GM23338 (cell line): ENCODE measurements at regions not wholly inside any gene's neighbourhood (a gene's known extent, or its start where the extent isn't known, plus 50 kb on each side); places are given as distances from the start of the nearest gene placed in this dataset.

ENCODE experiments used
- ATAC-seq: fragments of 200-7000 bp; cut with Tn5 transposase; 3 replicates; pipeline ENCODE4 v1.9.1; 2020
- DNase-seq: peaks from one replicate; pipeline ENCODE4 v3.0.0-alpha.2; 2015; ENCODE audit warnings: low spot score
- H2AFZ ChIP-seq: fragments of 200-600 bp; sonication (generic); 2 replicates; pipeline ENCODE4 v1.8.0; 2016; ENCODE audit warnings: antibody characterized with exemption, mild to moderate bottlenecking, moderate library complexity
- H3F3A ChIP-seq: fragments of 200-600 bp; sonication (generic); replicated peaks from 2 replicates; pipeline ENCODE4 v1.8.0; 2017; ENCODE audit warnings: antibody characterized with exemption, mixed run types, low read depth
- H3K27ac ChIP-seq: fragments of 200-600 bp; sonication (generic); 2 replicates; pipeline ENCODE4 v1.6.1; 2016; ENCODE audit warnings: low read depth
- H3K27me3 ChIP-seq: fragments of 200-600 bp; sonication (generic); 2 replicates; pipeline ENCODE4 v1.8.0; 2016; ENCODE audit warnings: mild to moderate bottlenecking, mixed run types, moderate library complexity; ENCODE audit not compliant: insufficient read depth
- H3K36me3 ChIP-seq: fragments of 200-600 bp; sonication (generic); 2 replicates; pipeline ENCODE4 v1.8.0; 2016; ENCODE audit warnings: mild to moderate bottlenecking; ENCODE audit not compliant: insufficient read depth
- H3K4me1 ChIP-seq: fragments of 200-600 bp; sonication (generic); 2 replicates; pipeline ENCODE4 v1.8.0; 2016; ENCODE audit warnings: mild to moderate bottlenecking, moderate library complexity; ENCODE audit not compliant: insufficient read depth
- H3K4me2 ChIP-seq: fragments of 200-600 bp; sonication (generic); 2 replicates; pipeline ENCODE4 v1.7.1; 2017; ENCODE audit warnings: mixed run types
- H3K4me3 ChIP-seq: fragments of 200-600 bp; sonication (generic); 2 replicates; pipeline ENCODE4 v1.6.1; 2016; ENCODE audit warnings: mixed run types
- H3K79me2 ChIP-seq: fragments of 200-600 bp; sonication (generic); replicated peaks from 2 replicates; pipeline ENCODE4 v1.8.0; 2017; ENCODE audit warnings: mild to moderate bottlenecking; ENCODE audit not compliant: insufficient read depth
- H3K9me2 ChIP-seq: fragments of 200-600 bp; sonication (generic); 2 replicates; pipeline ENCODE4 v1.8.0; 2017; ENCODE audit not compliant: insufficient read depth
- H4K20me1 ChIP-seq: fragments of 200-600 bp; sonication (generic); replicated peaks from 2 replicates; pipeline ENCODE4 v1.8.0; 2017; ENCODE audit warnings: mild to moderate bottlenecking; ENCODE audit not compliant: insufficient read depth
- H3K27ac Mint-ChIP-seq: 2 replicates; pipeline ENCODE4 v1.8.0; 2020; ENCODE audit warnings: inconsistent platforms, mild to moderate bottlenecking, moderate library complexity, mixed read lengths
- H3K27me3 Mint-ChIP-seq: 3 replicates; pipeline ENCODE4 v1.8.0; 2022; ENCODE audit warnings: low read depth, mild to moderate bottlenecking, moderate library complexity, mixed read lengths, inconsistent platforms; ENCODE audit not compliant: insufficient read depth, poor library complexity
- H3K36me3 Mint-ChIP-seq: 3 replicates; pipeline ENCODE4 v1.8.0; 2021; ENCODE audit warnings: low read depth, mild to moderate bottlenecking, inconsistent platforms, moderate library complexity, mixed read lengths
- H3K4me1 Mint-ChIP-seq: 3 replicates; pipeline ENCODE4 v1.8.0; 2020; ENCODE audit warnings: mild to moderate bottlenecking, inconsistent platforms, mixed read lengths
- H3K4me3 Mint-ChIP-seq: 3 replicates; pipeline ENCODE4 v1.8.0; 2021; ENCODE audit warnings: moderate library complexity, mild to moderate bottlenecking, inconsistent platforms, mixed read lengths
- H3K9me3 Mint-ChIP-seq: 3 replicates; pipeline ENCODE4 v1.8.0; 2020; ENCODE audit warnings: moderate library complexity, mild to moderate bottlenecking, inconsistent platforms, mixed read lengths
- CREB1 ChIP-seq: fragments of 250-450 bp; sonication (Bioruptor Pico); IDR thresholded peaks from 2 replicates; pipeline ENCODE4 v1.5.0; 2020; ENCODE audit warnings: low read depth, mild to moderate bottlenecking, moderate library complexity
- EZH2 ChIP-seq: fragments of 200-600 bp; sonication (generic); IDR thresholded peaks from one replicate; pipeline ENCODE4 v1.8.0; 2017; ENCODE audit warnings: antibody characterized with exemption, mild to moderate bottlenecking, low read depth; ENCODE audit not compliant: unreplicated experiment
- EZH2phosphoT487 ChIP-seq: fragments of 200-600 bp; sonication (generic); IDR thresholded peaks from one replicate; pipeline ENCODE4 v1.8.1; 2018; ENCODE audit warnings: antibody characterized with exemption; ENCODE audit not compliant: unreplicated experiment
- JUNB ChIP-seq: IDR thresholded peaks from one replicate; pipeline ENCODE4 v1.6.1; 2016; ENCODE audit warnings: antibody characterized with exemption; ENCODE audit not compliant: unreplicated experiment
- NANOG ChIP-seq: IDR thresholded peaks from 2 replicates; pipeline ENCODE4 v1.6.1; 2016; ENCODE audit warnings: antibody characterized with exemption, borderline replicate concordance
- POLR2AphosphoS5 ChIP-seq: IDR thresholded peaks from 2 replicates; pipeline ENCODE4 v1.6.1; 2016; ENCODE audit warnings: antibody characterized with exemption, low read depth
- STAT1 ChIP-seq: IDR thresholded peaks from one replicate; pipeline ENCODE4 v1.6.1; 2016; ENCODE audit warnings: antibody characterized with exemption; ENCODE audit not compliant: unreplicated experiment
- ZNF114 ChIP-seq: fragments of 250-450 bp; sonication (Bioruptor Pico); IDR thresholded peaks from 2 replicates; pipeline ENCODE4 v1.5.0; 2020; ENCODE audit warnings: mild to moderate bottlenecking, moderate library complexity
- ZNF331 ChIP-seq: fragments of 250-450 bp; sonication (Bioruptor Pico); IDR thresholded peaks from 2 replicates; pipeline ENCODE4 v1.5.0; 2020; ENCODE audit warnings: low read depth, mild to moderate bottlenecking, moderate library complexity
- TF ChIP-seq, protein P1 (sequence below): IDR thresholded peaks from one replicate; pipeline ENCODE4 v1.6.1; 2018; ENCODE audit warnings: antibody characterized with exemption; ENCODE audit not compliant: unreplicated experiment
- TF ChIP-seq, protein P2 (sequence below), 2 experiments: fragments of 200-600 bp in 1 of 2; sonication (generic) in 1 of 2; conservative IDR thresholded peaks; 2 replicates each; pipeline versions ENCODE4 v1.5.1 to v1.6.1; 2016 to 2017; ENCODE audit warnings: antibody characterized with exemption in 2 of 2, low read depth in 2 of 2, mild to moderate bottlenecking in 2 of 2, moderate library complexity in 1 of 2
- TF ChIP-seq, protein P3 (sequence below): fragments of 250-450 bp; sonication (Bioruptor Pico); IDR thresholded peaks from 2 replicates; pipeline ENCODE4 v1.5.0; 2020; ENCODE audit warnings: mild to moderate bottlenecking, moderate library complexity
- TF ChIP-seq, protein P4 (sequence below): IDR thresholded peaks from 2 replicates; pipeline ENCODE4 v1.6.1; 2016; ENCODE audit warnings: antibody characterized with exemption

DNA sequence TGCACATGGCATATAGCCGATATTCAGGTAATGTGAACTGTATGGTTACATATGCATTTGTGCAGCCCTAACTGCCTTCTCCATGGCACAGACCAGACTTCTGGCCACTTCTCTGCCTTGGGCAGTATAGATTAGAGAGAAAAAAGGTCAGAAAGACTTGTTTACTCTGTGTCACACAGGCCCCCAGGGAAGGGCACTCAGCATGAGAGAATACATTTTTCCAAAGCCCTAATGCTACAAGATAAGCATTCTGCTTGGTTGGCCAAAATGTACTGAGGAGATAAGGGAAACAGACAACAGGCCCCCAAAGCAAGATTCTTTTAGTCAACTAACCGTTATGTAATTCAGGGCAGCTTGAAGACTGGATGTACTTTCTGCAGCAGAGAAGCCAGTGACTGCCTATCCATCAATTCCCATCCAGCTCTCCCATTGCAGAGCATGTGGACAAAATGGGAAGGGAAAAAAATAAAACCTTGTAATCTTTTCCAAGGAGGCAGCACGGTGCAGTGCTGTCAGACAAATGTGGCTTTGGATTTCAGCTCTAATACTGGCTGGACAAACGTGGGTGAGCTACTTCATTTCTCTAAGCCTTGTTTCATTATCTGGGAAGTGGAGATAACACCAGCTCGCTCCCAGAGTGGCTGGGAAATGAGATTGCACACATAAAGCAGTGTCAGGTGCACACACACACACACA lies 205.9 kb downstream of the NSG2 start:
- Histone ChIP-seq H3K27me3 (no peaks in the 10 kb centered on the region), H3K4me2 (no peak overlapping the region), H3F3A (no peaks in the 10 kb centered on the region), H3K36me3 (no peaks in the 10 kb centered on the region), H3K79me2 (no peaks in the 10 kb centered on the region), H2AFZ (no peak overlapping the region), H3K4me1 (no peaks in the 10 kb centered on the region), H4K20me1 (no peaks in the 10 kb centered on the region), H3K27ac (no peak overlapping the region), H3K9me2 (no peaks in the 10 kb centered on the region), H3K4me3 (no peak overlapping the region)
- DNase-seq (no peak), ATAC-seq (no peak)
- Mint-ChIP-seq H3K4me1 (no peaks in the 10 kb centered on the region), H3K27ac (no peak overlapping the region), H3K4me3 (no peak overlapping the region), H3K36me3 (no peaks in the 10 kb centered on the region), H3K9me3 (no peaks in the 10 kb centered on the region; the same call in 2 of the 3 replicates), H3K27me3 (no peaks in the 10 kb centered on the region)
- TF ChIP-seq STAT1 (no peak), EZH2 (no peak), NANOG (no peak), CREB1 (CRISPR knock-in tag) (no peak), JUNB (no peak), POLR2AphosphoS5 (no peak), ZNF114 (CRISPR knock-in tag) (no peak), ZNF331 (CRISPR knock-in tag) (no peak), EZH2phosphoT487 (no peak)
- TF ChIP-seq, protein P1, sequence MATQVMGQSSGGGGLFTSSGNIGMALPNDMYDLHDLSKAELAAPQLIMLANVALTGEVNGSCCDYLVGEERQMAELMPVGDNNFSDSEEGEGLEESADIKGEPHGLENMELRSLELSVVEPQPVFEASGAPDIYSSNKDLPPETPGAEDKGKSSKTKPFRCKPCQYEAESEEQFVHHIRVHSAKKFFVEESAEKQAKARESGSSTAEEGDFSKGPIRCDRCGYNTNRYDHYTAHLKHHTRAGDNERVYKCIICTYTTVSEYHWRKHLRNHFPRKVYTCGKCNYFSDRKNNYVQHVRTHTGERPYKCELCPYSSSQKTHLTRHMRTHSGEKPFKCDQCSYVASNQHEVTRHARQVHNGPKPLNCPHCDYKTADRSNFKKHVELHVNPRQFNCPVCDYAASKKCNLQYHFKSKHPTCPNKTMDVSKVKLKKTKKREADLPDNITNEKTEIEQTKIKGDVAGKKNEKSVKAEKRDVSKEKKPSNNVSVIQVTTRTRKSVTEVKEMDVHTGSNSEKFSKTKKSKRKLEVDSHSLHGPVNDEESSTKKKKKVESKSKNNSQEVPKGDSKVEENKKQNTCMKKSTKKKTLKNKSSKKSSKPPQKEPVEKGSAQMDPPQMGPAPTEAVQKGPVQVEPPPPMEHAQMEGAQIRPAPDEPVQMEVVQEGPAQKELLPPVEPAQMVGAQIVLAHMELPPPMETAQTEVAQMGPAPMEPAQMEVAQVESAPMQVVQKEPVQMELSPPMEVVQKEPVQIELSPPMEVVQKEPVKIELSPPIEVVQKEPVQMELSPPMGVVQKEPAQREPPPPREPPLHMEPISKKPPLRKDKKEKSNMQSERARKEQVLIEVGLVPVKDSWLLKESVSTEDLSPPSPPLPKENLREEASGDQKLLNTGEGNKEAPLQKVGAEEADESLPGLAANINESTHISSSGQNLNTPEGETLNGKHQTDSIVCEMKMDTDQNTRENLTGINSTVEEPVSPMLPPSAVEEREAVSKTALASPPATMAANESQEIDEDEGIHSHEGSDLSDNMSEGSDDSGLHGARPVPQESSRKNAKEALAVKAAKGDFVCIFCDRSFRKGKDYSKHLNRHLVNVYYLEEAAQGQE = no peak
- TF ChIP-seq, protein P2, sequence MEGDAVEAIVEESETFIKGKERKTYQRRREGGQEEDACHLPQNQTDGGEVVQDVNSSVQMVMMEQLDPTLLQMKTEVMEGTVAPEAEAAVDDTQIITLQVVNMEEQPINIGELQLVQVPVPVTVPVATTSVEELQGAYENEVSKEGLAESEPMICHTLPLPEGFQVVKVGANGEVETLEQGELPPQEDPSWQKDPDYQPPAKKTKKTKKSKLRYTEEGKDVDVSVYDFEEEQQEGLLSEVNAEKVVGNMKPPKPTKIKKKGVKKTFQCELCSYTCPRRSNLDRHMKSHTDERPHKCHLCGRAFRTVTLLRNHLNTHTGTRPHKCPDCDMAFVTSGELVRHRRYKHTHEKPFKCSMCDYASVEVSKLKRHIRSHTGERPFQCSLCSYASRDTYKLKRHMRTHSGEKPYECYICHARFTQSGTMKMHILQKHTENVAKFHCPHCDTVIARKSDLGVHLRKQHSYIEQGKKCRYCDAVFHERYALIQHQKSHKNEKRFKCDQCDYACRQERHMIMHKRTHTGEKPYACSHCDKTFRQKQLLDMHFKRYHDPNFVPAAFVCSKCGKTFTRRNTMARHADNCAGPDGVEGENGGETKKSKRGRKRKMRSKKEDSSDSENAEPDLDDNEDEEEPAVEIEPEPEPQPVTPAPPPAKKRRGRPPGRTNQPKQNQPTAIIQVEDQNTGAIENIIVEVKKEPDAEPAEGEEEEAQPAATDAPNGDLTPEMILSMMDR (conservative IDR thresholded peaks at IDR 0.05; ENCODE audit: low read depth in 2 of 2) = no peak
- TF ChIP-seq, protein P3, sequence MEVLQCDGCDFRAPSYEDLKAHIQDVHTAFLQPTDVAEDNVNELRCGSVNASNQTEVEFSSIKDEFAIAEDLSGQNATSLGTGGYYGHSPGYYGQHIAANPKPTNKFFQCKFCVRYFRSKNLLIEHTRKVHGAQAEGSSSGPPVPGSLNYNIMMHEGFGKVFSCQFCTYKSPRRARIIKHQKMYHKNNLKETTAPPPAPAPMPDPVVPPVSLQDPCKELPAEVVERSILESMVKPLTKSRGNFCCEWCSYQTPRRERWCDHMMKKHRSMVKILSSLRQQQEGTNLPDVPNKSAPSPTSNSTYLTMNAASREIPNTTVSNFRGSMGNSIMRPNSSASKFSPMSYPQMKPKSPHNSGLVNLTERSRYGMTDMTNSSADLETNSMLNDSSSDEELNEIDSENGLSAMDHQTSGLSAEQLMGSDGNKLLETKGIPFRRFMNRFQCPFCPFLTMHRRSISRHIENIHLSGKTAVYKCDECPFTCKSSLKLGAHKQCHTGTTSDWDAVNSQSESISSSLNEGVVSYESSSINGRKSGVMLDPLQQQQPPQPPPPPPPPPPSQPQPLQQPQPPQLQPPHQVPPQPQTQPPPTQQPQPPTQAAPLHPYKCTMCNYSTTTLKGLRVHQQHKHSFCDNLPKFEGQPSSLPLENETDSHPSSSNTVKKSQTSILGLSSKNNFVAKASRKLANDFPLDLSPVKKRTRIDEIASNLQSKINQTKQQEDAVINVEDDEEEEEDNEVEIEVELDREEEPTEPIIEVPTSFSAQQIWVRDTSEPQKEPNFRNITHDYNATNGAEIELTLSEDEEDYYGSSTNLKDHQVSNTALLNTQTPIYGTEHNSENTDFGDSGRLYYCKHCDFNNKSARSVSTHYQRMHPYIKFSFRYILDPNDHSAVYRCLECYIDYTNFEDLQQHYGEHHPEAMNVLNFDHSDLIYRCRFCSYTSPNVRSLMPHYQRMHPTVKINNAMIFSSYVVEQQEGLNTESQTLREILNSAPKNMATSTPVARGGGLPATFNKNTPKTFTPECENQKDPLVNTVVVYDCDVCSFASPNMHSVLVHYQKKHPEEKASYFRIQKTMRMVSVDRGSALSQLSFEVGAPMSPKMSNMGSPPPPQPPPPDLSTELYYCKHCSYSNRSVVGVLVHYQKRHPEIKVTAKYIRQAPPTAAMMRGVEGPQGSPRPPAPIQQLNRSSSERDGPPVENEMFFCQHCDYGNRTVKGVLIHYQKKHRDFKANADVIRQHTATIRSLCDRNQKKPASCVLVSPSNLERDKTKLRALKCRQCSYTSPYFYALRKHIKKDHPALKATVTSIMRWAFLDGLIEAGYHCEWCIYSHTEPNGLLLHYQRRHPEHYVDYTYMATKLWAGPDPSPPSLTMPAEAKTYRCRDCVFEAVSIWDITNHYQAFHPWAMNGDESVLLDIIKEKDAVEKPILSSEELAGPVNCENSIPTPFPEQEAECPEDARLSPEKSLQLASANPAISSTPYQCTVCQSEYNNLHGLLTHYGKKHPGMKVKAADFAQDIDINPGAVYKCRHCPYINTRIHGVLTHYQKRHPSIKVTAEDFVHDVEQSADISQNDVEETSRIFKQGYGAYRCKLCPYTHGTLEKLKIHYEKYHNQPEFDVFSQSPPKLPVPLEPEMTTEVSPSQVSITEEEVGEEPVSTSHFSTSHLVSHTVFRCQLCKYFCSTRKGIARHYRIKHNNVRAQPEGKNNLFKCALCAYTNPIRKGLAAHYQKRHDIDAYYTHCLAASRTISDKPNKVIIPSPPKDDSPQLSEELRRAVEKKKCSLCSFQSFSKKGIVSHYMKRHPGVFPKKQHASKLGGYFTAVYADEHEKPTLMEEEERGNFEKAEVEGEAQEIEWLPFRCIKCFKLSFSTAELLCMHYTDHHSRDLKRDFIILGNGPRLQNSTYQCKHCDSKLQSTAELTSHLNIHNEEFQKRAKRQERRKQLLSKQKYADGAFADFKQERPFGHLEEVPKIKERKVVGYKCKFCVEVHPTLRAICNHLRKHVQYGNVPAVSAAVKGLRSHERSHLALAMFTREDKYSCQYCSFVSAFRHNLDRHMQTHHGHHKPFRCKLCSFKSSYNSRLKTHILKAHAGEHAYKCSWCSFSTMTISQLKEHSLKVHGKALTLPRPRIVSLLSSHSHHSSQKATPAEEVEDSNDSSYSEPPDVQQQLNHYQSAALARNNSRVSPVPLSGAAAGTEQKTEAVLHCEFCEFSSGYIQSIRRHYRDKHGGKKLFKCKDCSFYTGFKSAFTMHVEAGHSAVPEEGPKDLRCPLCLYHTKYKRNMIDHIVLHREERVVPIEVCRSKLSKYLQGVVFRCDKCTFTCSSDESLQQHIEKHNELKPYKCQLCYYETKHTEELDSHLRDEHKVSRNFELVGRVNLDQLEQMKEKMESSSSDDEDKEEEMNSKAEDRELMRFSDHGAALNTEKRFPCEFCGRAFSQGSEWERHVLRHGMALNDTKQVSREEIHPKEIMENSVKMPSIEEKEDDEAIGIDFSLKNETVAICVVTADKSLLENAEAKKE (CRISPR knock-in tag) = no peak
- TF ChIP-seq, protein P4, sequence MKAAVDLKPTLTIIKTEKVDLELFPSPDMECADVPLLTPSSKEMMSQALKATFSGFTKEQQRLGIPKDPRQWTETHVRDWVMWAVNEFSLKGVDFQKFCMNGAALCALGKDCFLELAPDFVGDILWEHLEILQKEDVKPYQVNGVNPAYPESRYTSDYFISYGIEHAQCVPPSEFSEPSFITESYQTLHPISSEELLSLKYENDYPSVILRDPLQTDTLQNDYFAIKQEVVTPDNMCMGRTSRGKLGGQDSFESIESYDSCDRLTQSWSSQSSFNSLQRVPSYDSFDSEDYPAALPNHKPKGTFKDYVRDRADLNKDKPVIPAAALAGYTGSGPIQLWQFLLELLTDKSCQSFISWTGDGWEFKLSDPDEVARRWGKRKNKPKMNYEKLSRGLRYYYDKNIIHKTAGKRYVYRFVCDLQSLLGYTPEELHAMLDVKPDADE = no peak
